PC-3 (cell line): ENCODE measurements at regions not wholly inside any gene's neighbourhood (a gene's known extent, or its start where the extent isn't known, plus 50 kb on each side); places are given as distances from the start of the nearest gene placed in this dataset.

Source experiments
- ATAC-seq: fragments of 200-7000 bp; cut with Tn5 transposase; 2 replicates; pipeline ENCODE4 v1.9.1; 2020; ENCODE audit warnings: mild to moderate bottlenecking, moderate library complexity
- BruUV-seq: library from RNA; stranded (reverse); fragments of 400-500 nt; replicated peaks from 2 replicates; lab custom pipeline; 2021; lab: Mats Ljungman, UMichigan
- CTCF ChIA-PET: fragments of 300-600 bp; sonication (Branson Sonifier 250); formaldehyde crosslinking; loops from one replicate; lab custom pipeline; 2022; ENCODE audit warnings: antibody characterized with exemption; lab: Charles Lee
- POLR2A ChIA-PET: fragments of 300-600 bp; sonication (Branson Sonifier 250); formaldehyde crosslinking; loops from one replicate; lab custom pipeline; 2022; ENCODE audit warnings: antibody characterized with exemption; ENCODE audit not compliant: unreplicated experiment; lab: Charles Lee
- DNase-seq: peaks from one replicate; pipeline ENCODE4 v3.0.0-alpha.2; 2015
- H2AFZ ChIP-seq: fragments of 300-600 bp; sonication (generic); 2 replicates; pipeline ENCODE4 v1.6.0; 2016; ENCODE audit warnings: antibody characterized with exemption, low read length
- H3F3A ChIP-seq: fragments of 300-600 bp; sonication (generic); one replicate; pipeline ENCODE4 v1.6.0; 2017; ENCODE audit warnings: antibody characterized with exemption, low read length, control low read depth, mild to moderate bottlenecking; ENCODE audit not compliant: unreplicated experiment
- H3K27ac ChIP-seq: fragments of 300-600 bp; sonication (generic); 2 replicates; pipeline ENCODE4 v1.5.1; 2016; ENCODE audit warnings: mild to moderate bottlenecking, low read length
- H3K27me3 ChIP-seq: fragments of 300-600 bp; sonication (generic); 2 replicates; pipeline ENCODE4 v1.6.1; 2016; ENCODE audit warnings: low read length, mixed read lengths
- H3K36me3 ChIP-seq: fragments of 300-600 bp; sonication (generic); 2 replicates; pipeline ENCODE4 v1.6.1; 2016; ENCODE audit warnings: low read depth, mixed run types, low read length, mixed read lengths
- H3K4me1 ChIP-seq: fragments of 300-600 bp; sonication (generic); 2 replicates; pipeline ENCODE4 v1.5.1; 2016; ENCODE audit warnings: low read length; ENCODE audit not compliant: insufficient read depth
- H3K4me2 ChIP-seq: fragments of 300-600 bp; sonication (generic); 2 replicates; pipeline ENCODE4 v1.6.0; 2016; ENCODE audit warnings: low read length
- H3K4me3 ChIP-seq: fragments of 300-600 bp; sonication (generic); 2 replicates; pipeline ENCODE4 v1.5.1; 2016; ENCODE audit warnings: mild to moderate bottlenecking, low read length, mixed read lengths
- H3K79me2 ChIP-seq: fragments of 300-600 bp; sonication (generic); 2 replicates; pipeline ENCODE4 v1.6.1; 2017; ENCODE audit warnings: low read length, mixed read lengths
- H3K9ac ChIP-seq: fragments of 300-600 bp; sonication (generic); 2 replicates; pipeline ENCODE4 v1.6.0; 2016; ENCODE audit warnings: mild to moderate bottlenecking, low read length
- H3K9me2 ChIP-seq: fragments of 300-600 bp; sonication (generic); replicated peaks from 2 replicates; pipeline ENCODE4 v1.6.1; 2016; ENCODE audit warnings: mixed run types, low read length, mixed read lengths
- H3K9me3 ChIP-seq: fragments of 300-600 bp; sonication (generic); 2 replicates; pipeline ENCODE4 v1.6.1; 2016; ENCODE audit warnings: low read length, mixed read lengths
- H4K20me1 ChIP-seq: fragments of 300-600 bp; sonication (generic); 2 replicates; pipeline ENCODE4 v1.6.1; 2016; ENCODE audit warnings: low read length, mixed read lengths
- CTCF ChIP-seq: fragments of 300-600 bp; sonication (generic); conservative IDR thresholded peaks from 2 replicates; pipeline ENCODE4 v1.5.1; 2017; ENCODE audit warnings: antibody characterized with exemption, low read depth, mild to moderate bottlenecking, low read length
- EZH2 ChIP-seq: fragments of 300-600 bp; sonication (generic); IDR thresholded peaks from one replicate; pipeline ENCODE4 v1.6.1; 2017; ENCODE audit warnings: antibody characterized with exemption, mild to moderate bottlenecking, low read length; ENCODE audit not compliant: unreplicated experiment
- EZH2phosphoT487 ChIP-seq: fragments of 300-600 bp; sonication (generic); IDR thresholded peaks from 2 replicates; pipeline ENCODE4 v1.6.1; 2018; ENCODE audit warnings: mild to moderate bottlenecking, antibody characterized with exemption, low read length, borderline replicate concordance
- intact Hi-C: fragments of 100-400 bp; cut with micrococcal nuclease; formaldehyde crosslinking; loops from 2 replicates; pipeline ENCODE4 v1.9.0; 2023

GRCh38 chr1:90134175-90134955 lies 139.5 kb downstream of the ZNF326 start:
- ChIA-PET POLR2A (no interaction called here), CTCF (interaction anchor here (0.6 kb wide), 1 partner anchor 469 kb away, joined by 3 read pairs; no protein-coding TSS in a partner anchor)
- Histone ChIP-seq H3K79me2 (no peaks in the 10 kb centered on the region), H3F3A (no peaks in the 10 kb centered on the region), H3K9me2 (no peaks in the 10 kb centered on the region), H3K27me3 (peaks cover 45% of the 10 kb centered on the region), H3K36me3 (no peaks in the 10 kb centered on the region), H3K4me3 (no peak overlapping the region), H3K4me2 (no peak overlapping the region), H3K9me3 (no peaks in the 10 kb centered on the region), H3K4me1 (no peaks in the 10 kb centered on the region), H3K9ac (no peak overlapping the region), H2AFZ (no peak overlapping the region), H3K27ac (no peak overlapping the region), H4K20me1 (no peaks in the 10 kb centered on the region)
- no peak for TF ChIP-seq CTCF
- TF ChIP-seq EZH2: no peak
- no peak for TF ChIP-seq EZH2phosphoT487
- no TSS peak for BruUV-seq
- ATAC-seq (no peak), DNase-seq (no peak)
- intact Hi-C loops: no loop called here

- Histone ChIP-seq H3K4me2 (no peak overlapping the region), H3K9ac (no peak overlapping the region), H3K9me3 (no peaks in the 10 kb centered on the region), H3K27ac (no peak overlapping the region), H3K27me3 (peaks cover 57% of the 10 kb centered on the region), H3F3A (no peaks in the 10 kb centered on the region), H3K79me2 (no peaks in the 10 kb centered on the region), H2AFZ (no peak overlapping the region), H3K36me3 (no peaks in the 10 kb centered on the region), H4K20me1 (no peaks in the 10 kb centered on the region), H3K4me3 (no peak overlapping the region), H3K4me1 (no peaks in the 10 kb centered on the region), H3K9me2 (no peaks in the 10 kb centered on the region)
- intact Hi-C loops: no loop called here
- no TSS peak for BruUV-seq
- TF ChIP-seq EZH2phosphoT487: no peak
- peak; percentile 72 for TF ChIP-seq CTCF
- CTCF ChIA-PET: interaction anchor here (0.5 kb wide), 1 partner anchor 557 kb away, joined by 3 read pairs; no protein-coding TSS in a partner anchor
- POLR2A ChIA-PET: no interaction called here
- ATAC-seq: peak; percentile 62
- DNase-seq: peak; percentile 62
These were observed 138.2 kb downstream of the ZNF326 start for GRCh38 chr1:90133133-90133532.

- H3K79me2 ChIP-seq: no peaks in the 10 kb centered on the region
- H3K4me1 ChIP-seq: no peaks in the 10 kb centered on the region
- H3K9me2 ChIP-seq: no peaks in the 10 kb centered on the region
- peaks cover 65% of the 10 kb centered on the region for H3K27me3 ChIP-seq
- H3K9me3 ChIP-seq: no peaks in the 10 kb centered on the region
- CTCF ChIA-PET: interaction anchor here (0.5 kb wide), 1 partner anchor 558 kb away, joined by 3 read pairs; no protein-coding TSS in a partner anchor
- no peaks in the 10 kb centered on the region for H3K36me3 ChIP-seq
- no peak overlapping the region for H2AFZ ChIP-seq
- intact Hi-C loops: no loop called here
- DNase-seq (no peak), ATAC-seq (no peak)
- H3K27ac ChIP-seq: no peak overlapping the region
- H3K4me2 ChIP-seq: no peak overlapping the region
- H3K9ac ChIP-seq: no peak overlapping the region
- no peaks in the 10 kb centered on the region for H4K20me1 ChIP-seq
- TF ChIP-seq EZH2phosphoT487 (no peak), EZH2 (no peak), CTCF (no peak)
- H3K4me3 ChIP-seq: no peak overlapping the region
- POLR2A ChIA-PET: no interaction called here
- no TSS peak for BruUV-seq
- H3F3A ChIP-seq: no peaks in the 10 kb centered on the region
These were observed 137.4 kb downstream of the ZNF326 start for GRCh38 chr1:90132306-90132705.
